ENCODE measurements at regions not wholly inside any gene's neighbourhood (a gene's known extent, or its start where the extent isn't known, plus 50 kb on each side); places are given as distances from the start of the nearest gene placed in this dataset.

- no peaks in the 10 kb centered on the region for H3K36me3 ChIP-seq (replicated peaks in 1 of 2; ENCODE audit: control insufficient read depth in 1 of 2, insufficient read depth in 2 of 2, low read length in 2 of 2)
- Mint-ChIP-seq H3K27ac (no peak overlapping the region), H3K4me1 (peaks cover 40% of the 10 kb centered on the region), H3K27me3 (ENCODE audit: low read depth in 3 of 3) (peaks cover 0 to 5% (median 1%) of the 10 kb centered on the region in 3 donors), H3K4me3 (no peak overlapping the region), H3K36me3 (no peaks in the 10 kb centered on the region), H3K9me3 (peaks cover 0 to 4% (median under 1%) of the 10 kb centered on the region in 7 donors)
- H3K4me2 ChIP-seq (replicated peaks; ENCODE audit: extremely low read depth, low read length, poor library complexity, severe bottlenecking): no peak overlapping the region
- H3K4me3 ChIP-seq (replicated peaks in 1 of 3; ENCODE audit: low read depth in 2 of 3, low read length in 3 of 3): no peak overlapping the region
- intact Hi-C loops (cut with micrococcal nuclease): no loop called here
- H3K79me2 ChIP-seq (ENCODE audit: insufficient read depth, low read length): no peaks in the 10 kb centered on the region
- no peak overlapping the region for H3K9ac ChIP-seq (ENCODE audit: insufficient read depth, low read length, poor library complexity, severe bottlenecking)
- peaks cover 24 to 29% of the 10 kb centered on the region in 2 donors for H3K4me1 ChIP-seq (ENCODE audit: control insufficient read depth in 1 of 2, insufficient read depth in 2 of 2, low read length in 2 of 2)
- peaks cover 0 to 1% of the 10 kb centered on the region in 2 donors for H3K9me3 ChIP-seq (replicated peaks in 1 of 2; ENCODE audit: control insufficient read depth in 1 of 2, insufficient read depth in 1 of 2, low read length in 2 of 2)
- no peak for DNase-seq
- peaks cover 0 to 3% of the 10 kb centered on the region in 2 donors for H3K27me3 ChIP-seq (ENCODE audit: control insufficient read depth in 2 of 2, insufficient read depth in 2 of 2, low read length in 2 of 2)
- H3K27ac ChIP-seq (ENCODE audit: low read depth in 1 of 2, low read length in 2 of 2): no peak overlapping the region
- WGBS (ENCODE audit: insufficient coverage): 86% methylated on average over 5 of the region's 6 CpGs
- H2AFZ ChIP-seq (ENCODE audit: insufficient read depth, low read depth, low read length, poor library complexity, severe bottlenecking): no peak overlapping the region
- TF ChIP-seq, protein P1, sequence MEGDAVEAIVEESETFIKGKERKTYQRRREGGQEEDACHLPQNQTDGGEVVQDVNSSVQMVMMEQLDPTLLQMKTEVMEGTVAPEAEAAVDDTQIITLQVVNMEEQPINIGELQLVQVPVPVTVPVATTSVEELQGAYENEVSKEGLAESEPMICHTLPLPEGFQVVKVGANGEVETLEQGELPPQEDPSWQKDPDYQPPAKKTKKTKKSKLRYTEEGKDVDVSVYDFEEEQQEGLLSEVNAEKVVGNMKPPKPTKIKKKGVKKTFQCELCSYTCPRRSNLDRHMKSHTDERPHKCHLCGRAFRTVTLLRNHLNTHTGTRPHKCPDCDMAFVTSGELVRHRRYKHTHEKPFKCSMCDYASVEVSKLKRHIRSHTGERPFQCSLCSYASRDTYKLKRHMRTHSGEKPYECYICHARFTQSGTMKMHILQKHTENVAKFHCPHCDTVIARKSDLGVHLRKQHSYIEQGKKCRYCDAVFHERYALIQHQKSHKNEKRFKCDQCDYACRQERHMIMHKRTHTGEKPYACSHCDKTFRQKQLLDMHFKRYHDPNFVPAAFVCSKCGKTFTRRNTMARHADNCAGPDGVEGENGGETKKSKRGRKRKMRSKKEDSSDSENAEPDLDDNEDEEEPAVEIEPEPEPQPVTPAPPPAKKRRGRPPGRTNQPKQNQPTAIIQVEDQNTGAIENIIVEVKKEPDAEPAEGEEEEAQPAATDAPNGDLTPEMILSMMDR (IDR thresholded peaks at IDR 0.05): no peak
- no peaks in the 10 kb centered on the region for H4K20me1 ChIP-seq (ENCODE audit: insufficient read depth, low read length)
Observed at GRCh38 chr9:89722712-89723111, 117.9 kb downstream of the GADD45G start.

DNA sequence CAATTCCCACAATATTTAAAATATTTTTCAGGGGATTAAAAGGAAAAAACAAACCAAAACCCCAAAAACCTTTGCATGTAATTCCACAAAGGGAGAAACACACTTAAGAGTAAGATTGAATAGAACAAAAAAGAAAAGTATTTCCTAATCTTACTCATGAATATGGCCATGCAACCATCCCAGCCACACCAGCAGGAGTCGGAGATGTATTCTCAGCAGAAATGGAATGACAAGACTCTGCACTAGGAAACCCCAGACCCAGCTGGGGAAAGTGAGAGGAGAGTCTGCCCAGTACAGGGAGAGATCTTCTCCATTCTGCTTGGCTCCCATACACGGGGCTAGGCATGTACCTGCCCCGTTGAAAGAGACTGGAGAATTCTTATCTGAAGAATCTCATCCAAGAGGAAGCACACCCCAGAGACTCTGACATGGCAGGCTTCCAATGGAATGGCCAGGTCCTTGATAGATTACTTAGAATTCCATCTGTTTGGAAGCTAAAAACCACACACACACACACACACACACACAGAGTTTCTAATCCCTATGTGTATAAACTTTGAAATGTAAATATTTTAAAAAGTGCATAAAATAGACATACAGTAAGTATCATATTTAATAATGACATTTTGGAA is 118.8 kb downstream of the GADD45G start:
- Histone ChIP-seq H3K27me3 (ENCODE audit: control insufficient read depth in 2 of 2, insufficient read depth in 2 of 2, low read length in 2 of 2) (peaks cover 0 to 3% of the 10 kb centered on the region in 2 donors), H4K20me1 (ENCODE audit: insufficient read depth, low read length) (no peaks in the 10 kb centered on the region), H2AFZ (ENCODE audit: insufficient read depth, low read depth, low read length, poor library complexity, severe bottlenecking) (no peak overlapping the region), H3K9ac (ENCODE audit: insufficient read depth, low read length, poor library complexity, severe bottlenecking) (no peak overlapping the region), H3K4me3 (replicated peaks in 1 of 3; ENCODE audit: low read depth in 2 of 3, low read length in 3 of 3) (no peak overlapping the region), H3K36me3 (replicated peaks in 1 of 2; ENCODE audit: control insufficient read depth in 1 of 2, insufficient read depth in 2 of 2, low read length in 2 of 2) (no peaks in the 10 kb centered on the region), H3K27ac (ENCODE audit: low read depth in 1 of 2, low read length in 2 of 2) (no peak overlapping the region), H3K79me2 (ENCODE audit: insufficient read depth, low read length) (no peaks in the 10 kb centered on the region), H3K4me1 (ENCODE audit: control insufficient read depth in 1 of 2, insufficient read depth in 2 of 2, low read length in 2 of 2) (peaks cover 19 to 22% of the 10 kb centered on the region in 2 donors), H3K9me3 (replicated peaks in 1 of 2; ENCODE audit: control insufficient read depth in 1 of 2, insufficient read depth in 1 of 2, low read length in 2 of 2) (no peaks in the 10 kb centered on the region), H3K4me2 (replicated peaks; ENCODE audit: extremely low read depth, low read length, poor library complexity, severe bottlenecking) (no peak overlapping the region)
- H3K36me3 Mint-ChIP-seq: no peaks in the 10 kb centered on the region
- H3K4me3 Mint-ChIP-seq: no peak overlapping the region
- peaks cover 0 to 5% (median 1%) of the 10 kb centered on the region in 3 donors for H3K27me3 Mint-ChIP-seq (ENCODE audit: low read depth in 3 of 3)
- TF ChIP-seq, protein P1 (IDR thresholded peaks at IDR 0.05): no peak
- H3K9me3 Mint-ChIP-seq: peaks cover 0 to 3% (median 0%) of the 10 kb centered on the region in 7 donors
- DNase-seq: no peak
- peaks cover 33% of the 10 kb centered on the region for H3K4me1 Mint-ChIP-seq
- H3K27ac Mint-ChIP-seq: no peak overlapping the region
- 83% methylated on average over 1 of the region's 3 CpGs for WGBS (ENCODE audit: insufficient coverage)
- intact Hi-C loops (cut with micrococcal nuclease): no loop called here
